ENCODE measurements at regions not wholly inside any gene's neighbourhood (a gene's known extent, or its start where the extent isn't known, plus 50 kb on each side); places are given as distances from the start of the nearest gene placed in this dataset.

- TF ChIP-seq CTCF (IDR thresholded peaks at IDR 0.05), result no peak
- TF ChIP-seq ZFX (IDR thresholded peaks at IDR 0.05; ENCODE audit: borderline replicate concordance), result no peak
Measured at GRCh38 chr18:62634979-62635630, 80.2 kb upstream of the PHLPP1 start.

Data from 22Rv1 (cell line).